Mesendoderm (in vitro differentiated cells): ENCODE measurements at regions not wholly inside any gene's neighbourhood (a gene's known extent, or its start where the extent isn't known, plus 50 kb on each side); places are given as distances from the start of the nearest gene placed in this dataset.

Experiments used
- DNase-seq: peaks from one replicate; pipeline ENCODE4 v3.0.0; 2013
- H2AK5ac ChIP-seq: 2 replicates; pipeline ENCODE4 v1.6.1; 2013; ENCODE audit warnings: low read length, inconsistent platforms
- H2BK120ac ChIP-seq: 2 replicates; pipeline ENCODE4 v1.6.1; 2013; ENCODE audit warnings: low read depth, mild to moderate bottlenecking, low read length, moderate library complexity, mixed read lengths
- H2BK15ac ChIP-seq: replicated peaks from 2 replicates; pipeline ENCODE4 v1.6.1; 2013; ENCODE audit warnings: low read depth, mild to moderate bottlenecking, moderate library complexity
- H2BK5ac ChIP-seq: 2 replicates; pipeline ENCODE4 v1.6.1; 2013; ENCODE audit warnings: low read length, inconsistent platforms
- H3K18ac ChIP-seq: 2 replicates; pipeline ENCODE4 v1.6.1; 2013; ENCODE audit warnings: mild to moderate bottlenecking, low read length, mixed read lengths
- H3K23ac ChIP-seq: one replicate; pipeline ENCODE4 v1.6.1; 2013; ENCODE audit warnings: low read length
- H3K27ac ChIP-seq: 2 replicates; pipeline ENCODE4 v1.5.1; 2013; ENCODE audit warnings: low read depth, mild to moderate bottlenecking, inconsistent platforms, low read length, moderate library complexity
- H3K27me3 ChIP-seq: 2 replicates; pipeline ENCODE4 v1.6.1; 2013; ENCODE audit warnings: low read length, control low read depth, mild to moderate bottlenecking, inconsistent platforms; ENCODE audit not compliant: insufficient read depth, poor library complexity
- H3K36me3 ChIP-seq: 2 replicates; pipeline ENCODE4 v1.6.1; 2013; ENCODE audit warnings: low read length, inconsistent platforms; ENCODE audit not compliant: control insufficient read depth, insufficient read depth
- H3K4ac ChIP-seq: one replicate; pipeline ENCODE4 v1.6.1; 2013; ENCODE audit warnings: low read depth, mild to moderate bottlenecking, low read length, moderate library complexity
- H3K4me1 ChIP-seq: 2 replicates; pipeline ENCODE4 v1.6.1; 2013; ENCODE audit warnings: low read depth, low read length, inconsistent platforms; ENCODE audit not compliant: control insufficient read depth
- H3K4me2 ChIP-seq: 2 replicates; pipeline ENCODE4 v1.6.1; 2013; ENCODE audit warnings: low read length
- H3K4me3 ChIP-seq: 2 replicates; pipeline ENCODE4 v1.5.1; 2013; ENCODE audit warnings: mild to moderate bottlenecking, low read length
- H3K56ac ChIP-seq: one replicate; pipeline ENCODE4 v1.6.1; 2013; ENCODE audit warnings: low read length
- H3K79me1 ChIP-seq: 2 replicates; pipeline ENCODE4 v1.6.1; 2013; ENCODE audit warnings: low read length, inconsistent platforms
- H3K79me2 ChIP-seq: 2 replicates; pipeline ENCODE4 v1.6.1; 2013; ENCODE audit warnings: mild to moderate bottlenecking, low read length; ENCODE audit not compliant: control insufficient read depth, insufficient read depth
- H3K9ac ChIP-seq: 2 replicates; pipeline ENCODE4 v1.6.1; 2013; ENCODE audit warnings: low read length, inconsistent platforms
- H4K5ac ChIP-seq: one replicate; pipeline ENCODE4 v1.6.1; 2013; ENCODE audit warnings: low read length
- H4K8ac ChIP-seq: one replicate; pipeline ENCODE4 v1.6.1; 2013; ENCODE audit warnings: low read depth, mild to moderate bottlenecking, control low read depth, low read length, moderate library complexity
- WGBS: extraction: QIAGEN DNeasy Blood & Tissue Kit; methylation state at CpG from one replicate; pipeline ENCODE4 v1.1.7; 2013; ENCODE audit warnings: low lambda C conversion rate, missing lambda C conversion rate; ENCODE audit not compliant: insufficient coverage; ENCODE audit errors: extremely low coverage; 5-methylcytosine and 5-hydroxymethylcytosine counted together

GRCh38 chr1:104467590-104467989 is 717.9 kb downstream of the AMY1C start:
- Histone ChIP-seq H3K4me1 (no peaks in the 10 kb centered on the region), H2BK120ac (no peak overlapping the region), H2AK5ac (no peak overlapping the region), H3K9ac (no peak overlapping the region), H3K79me2 (no peaks in the 10 kb centered on the region), H3K27me3 (no peaks in the 10 kb centered on the region), H3K18ac (no peak overlapping the region), H3K36me3 (no peaks in the 10 kb centered on the region), H2BK15ac (no peak overlapping the region), H3K4ac (no peak overlapping the region), H4K5ac (no peak overlapping the region), H3K4me3 (no peak overlapping the region), H3K79me1 (no peaks in the 10 kb centered on the region), H4K8ac (no peak overlapping the region), H2BK5ac (no peak overlapping the region), H3K4me2 (no peak overlapping the region), H3K27ac (no peak overlapping the region), H3K56ac (no peak overlapping the region), H3K23ac (no peak overlapping the region)
- DNase-seq = no peak
- no CpG with 5 or more reads among the region's 5 CpGs for WGBS

GRCh38 chr1:104468282-104468681 is 718.6 kb downstream of the AMY1C start:
- H2AK5ac ChIP-seq = no peak overlapping the region
- H2BK15ac ChIP-seq = no peak overlapping the region
- H3K4ac ChIP-seq = no peak overlapping the region
- H2BK120ac ChIP-seq = no peak overlapping the region
- H3K27me3 ChIP-seq = no peaks in the 10 kb centered on the region
- H3K9ac ChIP-seq = no peak overlapping the region
- H3K23ac ChIP-seq = no peak overlapping the region
- H4K8ac ChIP-seq = no peak overlapping the region
- H3K18ac ChIP-seq = no peak overlapping the region
- H3K4me2 ChIP-seq = no peak overlapping the region
- H2BK5ac ChIP-seq = no peak overlapping the region
- H3K79me1 ChIP-seq = no peaks in the 10 kb centered on the region
- H3K56ac ChIP-seq = no peak overlapping the region
- no CpG with 5 or more reads among the region's 4 CpGs for WGBS
- no peak for DNase-seq
- no peaks in the 10 kb centered on the region for H3K36me3 ChIP-seq
- H3K4me1 ChIP-seq = no peaks in the 10 kb centered on the region
- no peak overlapping the region for H3K27ac ChIP-seq
- no peaks in the 10 kb centered on the region for H3K79me2 ChIP-seq
- no peak overlapping the region for H3K4me3 ChIP-seq
- no peak overlapping the region for H4K5ac ChIP-seq

GRCh38 chr1:104476126-104476525 is 726.4 kb downstream of the AMY1C start:
- Histone ChIP-seq H3K4me2 (no peak overlapping the region), H3K9ac (no peak overlapping the region), H2BK120ac (no peak overlapping the region), H2BK5ac (no peak overlapping the region), H3K27ac (no peak overlapping the region), H2AK5ac (no peak overlapping the region), H3K56ac (no peak overlapping the region), H3K36me3 (no peaks in the 10 kb centered on the region), H3K79me2 (no peaks in the 10 kb centered on the region), H4K5ac (no peak overlapping the region), H4K8ac (no peak overlapping the region), H3K4me3 (no peak overlapping the region), H3K23ac (no peak overlapping the region), H2BK15ac (no peak overlapping the region), H3K79me1 (no peaks in the 10 kb centered on the region), H3K4me1 (no peaks in the 10 kb centered on the region), H3K18ac (no peak overlapping the region), H3K27me3 (no peaks in the 10 kb centered on the region), H3K4ac (no peak overlapping the region)
- no peak for DNase-seq
- WGBS = no CpG with 5 or more reads among the region's 2 CpGs

GRCh38 chr1:104488296-104489015 is 738.8 kb downstream of the AMY1C start:
- Histone ChIP-seq H3K23ac (no peak overlapping the region), H3K79me1 (no peaks in the 10 kb centered on the region), H3K56ac (no peak overlapping the region), H3K79me2 (no peaks in the 10 kb centered on the region), H3K27ac (no peak overlapping the region), H3K18ac (no peak overlapping the region), H4K8ac (no peak overlapping the region), H3K36me3 (no peaks in the 10 kb centered on the region), H3K4ac (no peak overlapping the region), H2AK5ac (no peak overlapping the region), H2BK15ac (no peak overlapping the region), H2BK5ac (no peak overlapping the region), H2BK120ac (no peak overlapping the region), H3K27me3 (peaks cover 2% of the 10 kb centered on the region), H3K9ac (no peak overlapping the region), H3K4me2 (no peak overlapping the region), H4K5ac (no peak overlapping the region), H3K4me3 (no peak overlapping the region), H3K4me1 (peaks cover 2% of the 10 kb centered on the region)
- WGBS = no CpG with 5 or more reads among the region's 4 CpGs
- DNase-seq = peak; percentile 75

- no CpG with 5 or more reads among the region's 2 CpGs for WGBS
- no peaks in the 10 kb centered on the region for H3K27me3 ChIP-seq
- H3K4me1 ChIP-seq = no peaks in the 10 kb centered on the region
- no peak overlapping the region for H2AK5ac ChIP-seq
- H3K36me3 ChIP-seq = no peaks in the 10 kb centered on the region
- no peak overlapping the region for H3K4me3 ChIP-seq
- no peak overlapping the region for H2BK5ac ChIP-seq
- H3K23ac ChIP-seq = no peak overlapping the region
- no peak overlapping the region for H4K5ac ChIP-seq
- H3K79me1 ChIP-seq = no peaks in the 10 kb centered on the region
- H3K56ac ChIP-seq = no peak overlapping the region
- H3K79me2 ChIP-seq = no peaks in the 10 kb centered on the region
- H3K27ac ChIP-seq = no peak overlapping the region
- no peak overlapping the region for H2BK120ac ChIP-seq
- no peak overlapping the region for H3K4me2 ChIP-seq
- no peak for DNase-seq
- H3K18ac ChIP-seq = no peak overlapping the region
- H3K4ac ChIP-seq = no peak overlapping the region
- no peak overlapping the region for H2BK15ac ChIP-seq
- H3K9ac ChIP-seq = no peak overlapping the region
- H4K8ac ChIP-seq = no peak overlapping the region
Observed at GRCh38 chr1:104526158-104526795, 776.6 kb downstream of the AMY1C start.
